Stimulated activated CD4-positive, alpha-beta T cell treated with anti-CD3 and anti-CD28 coated beads, Interleukin-2, amount 100 ng/mL, for 4 hours (primary cell): ENCODE measurements at regions not wholly inside any gene's neighbourhood (a gene's known extent, or its start where the extent isn't known, plus 50 kb on each side); places are given as distances from the start of the nearest gene placed in this dataset.
"Not testable (repeated sequence)": the region's sequence is repeated elsewhere in the genome, so short reads cannot be mapped to it uniquely, and the experiment has no call there.

Experiments used
- DNase-seq: peaks from one replicate; pipeline ENCODE4 v3.0.0-alpha.2; 2020; ENCODE audit warnings: low read depth

GRCh38 chr12:68509242-68509641 lies 101.5 kb upstream of the RAP1B start:
- DNase-seq = no peak

GRCh38 chr12:68510397-68510796 lies 100.3 kb upstream of the RAP1B start:
- no peak for DNase-seq

GRCh38 chr12:68514807-68515411 lies 95.8 kb upstream of the RAP1B start:
- no peak for DNase-seq

- no peak for DNase-seq
These were observed 94.9 kb upstream of the RAP1B start for GRCh38 chr12:68515793-68516192.

- no peak for DNase-seq
These were observed 89.3 kb upstream of the RAP1B start for GRCh38 chr12:68521321-68521839.

- no peak for DNase-seq
These were observed 88.7 kb upstream of the RAP1B start for GRCh38 chr12:68521848-68522502.

GRCh38 chr12:68529466-68529865 lies 81.2 kb upstream of the RAP1B start:
- no peak for DNase-seq

- DNase-seq = no peak
These were observed 80.8 kb upstream of the RAP1B start for GRCh38 chr12:68529869-68530268.

GRCh38 chr12:68530299-68530698 lies 80.4 kb upstream of the RAP1B start:
- DNase-seq = no peak

- DNase-seq = no peak
These were observed 79.7 kb upstream of the RAP1B start for GRCh38 chr12:68530965-68531364.

GRCh38 chr12:68532204-68532886 lies 78.4 kb upstream of the RAP1B start:
- DNase-seq = no peak

GRCh38 chr12:68532887-68533248 lies 77.8 kb upstream of the RAP1B start:
- no peak for DNase-seq

- no peak for DNase-seq
These were observed 76.6 kb upstream of the RAP1B start for GRCh38 chr12:68534108-68534507.

GRCh38 chr12:68536885-68537485 lies 73.7 kb upstream of the RAP1B start:
- no peak for DNase-seq

- no peak for DNase-seq
These were observed 73.1 kb upstream of the RAP1B start for GRCh38 chr12:68537571-68537970.

- DNase-seq = peak; percentile 9
These were observed 71.7 kb upstream of the RAP1B start for GRCh38 chr12:68538726-68539614.

- DNase-seq = no peak
These were observed 71.1 kb upstream of the RAP1B start for GRCh38 chr12:68539615-68539952.

- DNase-seq = not testable (repeated sequence)
These were observed 69.9 kb upstream of the RAP1B start for GRCh38 chr12:68540768-68541167.

GRCh38 chr12:68547318-68547717 lies 63.4 kb upstream of the RAP1B start:
- not testable (repeated sequence) for DNase-seq

- DNase-seq = not testable (repeated sequence)
These were observed 58.0 kb upstream of the RAP1B start for GRCh38 chr12:68552605-68553195.

GRCh38 chr12:68557011-68557730 lies 53.5 kb upstream of the RAP1B start:
- no peak for DNase-seq
